NOMO-1 (cell line): ENCODE measurements at regions not wholly inside any gene's neighbourhood (a gene's known extent, or its start where the extent isn't known, plus 50 kb on each side); places are given as distances from the start of the nearest gene placed in this dataset.

Source experiments
- DNase-seq, 2 experiments: peaks; one replicate each; lab custom pipeline; 2025; ENCODE audit not compliant: unreplicated experiment in 2 of 2; lab: John Stamatoyannopoulos, UW

- no peak for DNase-seq
Observed at GRCh38 chr7:41152179-41152678, 550.7 kb downstream of the INHBA start.

DNA sequence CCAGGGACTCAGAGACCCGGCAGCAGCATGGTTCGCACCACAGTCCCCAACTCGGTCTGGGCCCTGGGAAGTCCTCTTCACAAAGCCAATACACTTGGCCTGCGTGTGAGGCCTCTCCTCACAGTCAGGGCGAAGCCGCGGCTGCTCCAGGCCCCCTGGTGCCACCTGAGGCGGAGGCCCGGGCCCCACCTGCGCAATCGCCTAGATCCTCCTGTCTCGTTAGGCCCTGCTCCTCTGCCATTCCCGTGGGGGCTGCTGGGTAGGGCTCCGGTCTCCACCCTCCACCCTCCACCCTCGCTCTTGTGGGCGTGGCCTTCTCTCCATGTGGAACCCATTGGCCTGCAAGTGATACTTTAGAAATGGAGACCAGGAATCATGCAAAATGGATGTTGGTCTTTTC, 553.3 kb downstream of the INHBA start:
- no peak for DNase-seq

DNA sequence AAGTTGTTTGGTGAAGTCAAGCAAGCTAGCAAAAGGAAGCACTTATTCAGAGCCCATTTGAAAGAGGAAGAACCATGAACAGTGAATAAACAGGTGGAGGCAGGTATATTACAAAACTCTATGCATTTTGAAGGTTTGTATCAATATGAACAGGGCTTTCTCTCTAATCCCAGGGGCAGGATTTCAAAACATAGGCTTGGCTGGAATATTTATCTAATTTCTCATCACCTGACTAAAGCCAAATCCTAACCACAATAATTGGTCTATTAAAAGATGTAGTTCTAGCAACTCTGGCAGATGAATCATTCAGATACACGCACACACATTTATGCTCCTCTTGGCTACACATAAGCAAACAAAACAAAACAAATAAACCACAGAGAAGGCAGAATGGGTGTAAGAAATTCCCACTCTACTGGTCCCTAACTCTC, 554.4 kb downstream of the INHBA start:
- DNase-seq = no peak

GRCh38 chr7:41147606-41148485, 555.0 kb downstream of the INHBA start:
- no peak for DNase-seq

- no peak for DNase-seq
Observed at GRCh38 chr7:41146429-41146828, 556.5 kb downstream of the INHBA start.

GRCh38 chr7:41145656-41146055, 557.2 kb downstream of the INHBA start:
- no peak for DNase-seq

GRCh38 chr7:41142904-41143473, 559.9 kb downstream of the INHBA start:
- DNase-seq = no peak

- no peak for DNase-seq
Observed at GRCh38 chr7:41139789-41140188, 563.1 kb downstream of the INHBA start.

DNA sequence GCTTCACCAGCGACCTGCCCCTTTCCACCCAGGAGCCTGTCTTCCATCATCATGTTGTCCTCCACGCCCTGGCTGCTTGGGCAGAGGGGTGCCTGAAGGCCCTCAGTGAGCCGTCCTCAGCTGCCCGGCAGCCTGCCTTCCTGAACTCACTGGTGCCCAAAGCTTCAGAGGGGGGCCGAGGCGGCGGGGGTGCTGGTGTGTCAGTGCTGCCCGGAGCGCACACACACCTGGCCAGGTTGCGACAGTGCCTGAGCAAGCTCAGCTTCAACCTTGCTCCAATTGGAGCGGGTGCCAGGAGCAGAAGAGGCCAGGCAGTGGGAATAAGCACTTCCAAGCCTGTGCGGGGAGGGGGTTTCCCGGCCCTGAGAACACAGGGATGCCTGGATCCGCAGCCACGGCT, 566.3 kb downstream of the INHBA start:
- no peak for DNase-seq

DNA sequence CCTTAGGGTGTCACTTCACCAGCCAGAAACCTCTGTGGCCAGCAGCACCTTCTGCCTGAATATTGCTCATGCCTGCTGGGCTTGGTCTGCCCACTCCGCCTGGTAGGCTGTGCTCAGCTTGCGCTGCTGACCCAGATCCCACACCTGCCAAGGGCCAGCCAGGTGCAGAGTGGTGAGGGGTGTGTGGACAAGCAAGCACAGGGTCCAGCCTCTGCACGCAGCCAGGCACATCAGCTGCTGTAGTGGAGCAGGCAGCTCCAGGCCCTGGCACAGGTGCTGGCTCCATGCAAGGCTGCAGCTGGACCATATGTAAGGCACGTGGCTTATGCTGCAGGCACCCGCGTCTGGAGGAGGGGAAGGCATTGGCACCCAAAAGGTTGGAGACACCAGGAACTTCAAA, 567.4 kb downstream of the INHBA start:
- DNase-seq = no peak

DNA sequence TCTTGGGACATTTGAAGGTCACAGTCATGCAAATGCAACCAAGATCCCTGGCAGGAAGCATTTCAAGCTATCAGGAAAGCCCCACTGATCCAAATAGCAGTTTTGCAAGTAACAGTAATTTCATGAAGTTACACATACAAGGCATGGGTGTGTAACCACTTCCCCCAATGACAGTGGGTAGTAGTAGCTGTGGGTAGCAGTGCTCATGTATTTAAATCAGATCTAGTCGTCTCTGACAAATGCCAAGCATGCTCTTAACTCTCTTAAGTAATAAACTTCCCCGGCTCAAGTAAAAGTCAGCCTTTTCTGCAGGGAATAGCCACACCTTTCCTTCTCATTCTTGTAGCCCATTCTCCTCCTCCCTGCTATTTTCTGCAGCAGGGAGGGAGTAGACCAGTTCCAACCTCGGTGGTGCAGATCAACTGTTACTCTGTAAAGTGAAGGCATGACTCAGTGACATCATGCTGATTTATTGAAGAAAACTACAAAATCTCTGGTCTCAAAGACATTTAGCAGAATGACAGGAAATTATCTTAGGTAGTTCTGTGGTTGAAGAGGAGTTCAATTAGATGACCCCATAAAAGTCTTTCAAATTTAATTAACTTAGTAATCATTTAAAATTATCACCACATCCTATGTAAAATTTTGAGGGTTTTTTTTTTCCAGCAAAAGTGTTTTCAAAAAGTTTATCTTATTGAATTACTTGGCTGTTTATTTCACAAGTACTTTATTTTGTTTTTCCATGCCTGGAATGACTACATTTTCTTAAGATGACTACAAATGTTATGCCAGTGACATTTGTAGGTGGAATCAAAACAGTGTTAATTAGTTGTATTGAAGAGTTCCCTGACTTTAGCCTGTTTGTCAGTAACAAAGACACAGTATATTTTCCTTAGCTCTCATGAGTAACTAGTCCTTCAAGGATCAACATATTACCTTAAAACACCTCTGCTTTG, 568.3 kb downstream of the INHBA start:
- peak; percentile 52 to 76 for DNase-seq

GRCh38 chr7:41133690-41134299, 569.1 kb downstream of the INHBA start:
- peak in 1 of 2 experiments; percentile 54 for DNase-seq

DNA sequence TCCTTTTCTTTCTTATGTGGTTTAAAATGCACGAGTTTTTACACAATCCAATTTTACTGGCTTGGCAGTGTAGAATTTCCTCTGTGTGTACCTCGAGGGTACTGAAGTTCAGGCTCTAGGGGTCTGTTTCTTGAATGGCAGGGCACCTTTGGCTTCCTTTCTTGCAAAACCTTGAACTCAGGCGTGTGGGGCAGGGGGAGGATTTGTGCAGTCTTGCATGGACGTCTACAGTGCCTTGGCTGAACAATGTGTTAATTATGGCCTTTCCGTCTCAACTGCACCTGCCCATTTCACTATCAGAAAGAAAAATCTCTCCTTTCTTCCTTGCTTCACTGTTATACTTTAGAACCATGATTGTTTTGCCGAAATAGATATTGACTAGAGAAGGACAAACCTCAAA, 570.9 kb downstream of the INHBA start:
- DNase-seq = no peak

GRCh38 chr7:41130561-41131236, 572.2 kb downstream of the INHBA start:
- DNase-seq = no peak

DNA sequence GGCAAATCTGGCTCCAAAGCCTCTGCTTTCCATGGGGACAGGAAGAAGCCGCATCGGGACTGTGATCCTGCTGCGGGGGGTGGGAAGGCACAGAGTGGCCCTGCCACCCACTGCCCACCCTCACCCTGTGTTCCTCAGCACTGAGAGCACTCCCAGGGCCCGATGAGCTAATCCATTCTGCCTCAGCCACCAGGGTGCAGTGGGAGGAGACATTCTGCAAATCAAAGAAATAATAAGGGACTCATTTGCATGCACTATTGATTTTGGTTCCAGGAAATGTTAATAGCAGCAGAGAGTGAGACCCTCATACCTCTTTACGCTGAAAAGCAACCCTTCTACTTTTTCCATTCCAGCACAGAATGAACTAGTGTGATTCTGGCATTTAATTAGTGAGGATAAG, 572.8 kb downstream of the INHBA start:
- DNase-seq = no peak

- DNase-seq = no peak
Observed at GRCh38 chr7:41125343-41125742, 577.5 kb downstream of the INHBA start.

- peak; percentile 32 to 69 for DNase-seq
Observed at GRCh38 chr7:41122256-41122987, 580.5 kb downstream of the INHBA start.

DNA sequence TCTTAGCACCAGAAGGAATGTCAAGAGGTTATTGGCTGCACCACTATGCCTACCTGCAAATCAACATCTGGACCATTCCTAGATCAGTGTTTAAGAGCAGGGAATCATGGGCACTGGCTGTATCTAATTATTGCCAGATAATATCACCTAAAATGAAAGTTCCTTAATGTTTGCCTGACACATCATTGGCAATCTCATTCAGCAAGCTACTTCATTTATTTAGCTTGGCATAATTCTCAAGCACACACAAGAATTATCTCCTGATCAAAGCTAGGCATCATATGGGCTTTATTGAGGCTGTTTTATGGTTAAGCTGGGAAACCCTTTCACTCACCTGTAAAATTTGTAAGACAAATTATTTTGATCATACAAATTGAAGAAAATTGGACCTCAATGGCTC, 581.7 kb downstream of the INHBA start:
- DNase-seq = no peak

DNA sequence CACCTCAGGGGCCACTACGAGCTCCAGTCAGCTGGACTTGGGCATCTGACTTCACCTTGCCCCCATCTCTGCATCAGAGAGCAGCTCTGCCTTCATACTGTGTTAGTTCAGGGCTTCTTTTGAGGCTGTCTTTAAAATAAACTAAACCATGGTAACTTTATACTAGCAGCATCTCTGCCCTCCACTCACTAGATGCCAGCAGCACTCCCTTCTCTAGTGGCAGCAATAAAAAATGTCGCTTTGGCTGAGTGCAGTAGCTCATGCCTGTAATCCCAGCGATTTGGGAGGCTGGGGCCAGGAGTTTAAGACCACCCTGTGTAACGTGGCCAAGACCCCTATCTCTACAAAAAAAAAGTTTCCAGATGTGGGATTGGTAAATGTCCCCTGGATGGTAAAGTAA, 584.4 kb downstream of the INHBA start:
- DNase-seq = no peak
